GM23338 (cell line): ENCODE measurements at regions not wholly inside any gene's neighbourhood (a gene's known extent, or its start where the extent isn't known, plus 50 kb on each side); places are given as distances from the start of the nearest gene placed in this dataset.

Experiments
- ATAC-seq: fragments of 200-7000 bp; cut with Tn5 transposase; 3 replicates; pipeline ENCODE4 v1.9.1; 2020
- DNase-seq: peaks from one replicate; pipeline ENCODE4 v3.0.0-alpha.2; 2015; ENCODE audit warnings: low spot score
- H2AFZ ChIP-seq: fragments of 200-600 bp; sonication (generic); 2 replicates; pipeline ENCODE4 v1.8.0; 2016; ENCODE audit warnings: antibody characterized with exemption, mild to moderate bottlenecking, moderate library complexity
- H3F3A ChIP-seq: fragments of 200-600 bp; sonication (generic); replicated peaks from 2 replicates; pipeline ENCODE4 v1.8.0; 2017; ENCODE audit warnings: antibody characterized with exemption, mixed run types, low read depth
- H3K27ac ChIP-seq: fragments of 200-600 bp; sonication (generic); 2 replicates; pipeline ENCODE4 v1.6.1; 2016; ENCODE audit warnings: low read depth
- H3K27me3 ChIP-seq: fragments of 200-600 bp; sonication (generic); 2 replicates; pipeline ENCODE4 v1.8.0; 2016; ENCODE audit warnings: mild to moderate bottlenecking, mixed run types, moderate library complexity; ENCODE audit not compliant: insufficient read depth
- H3K36me3 ChIP-seq: fragments of 200-600 bp; sonication (generic); 2 replicates; pipeline ENCODE4 v1.8.0; 2016; ENCODE audit warnings: mild to moderate bottlenecking; ENCODE audit not compliant: insufficient read depth
- H3K4me1 ChIP-seq: fragments of 200-600 bp; sonication (generic); 2 replicates; pipeline ENCODE4 v1.8.0; 2016; ENCODE audit warnings: mild to moderate bottlenecking, moderate library complexity; ENCODE audit not compliant: insufficient read depth
- H3K4me2 ChIP-seq: fragments of 200-600 bp; sonication (generic); 2 replicates; pipeline ENCODE4 v1.7.1; 2017; ENCODE audit warnings: mixed run types
- H3K4me3 ChIP-seq: fragments of 200-600 bp; sonication (generic); 2 replicates; pipeline ENCODE4 v1.6.1; 2016; ENCODE audit warnings: mixed run types
- H3K79me2 ChIP-seq: fragments of 200-600 bp; sonication (generic); replicated peaks from 2 replicates; pipeline ENCODE4 v1.8.0; 2017; ENCODE audit warnings: mild to moderate bottlenecking; ENCODE audit not compliant: insufficient read depth
- H3K9me2 ChIP-seq: fragments of 200-600 bp; sonication (generic); 2 replicates; pipeline ENCODE4 v1.8.0; 2017; ENCODE audit not compliant: insufficient read depth
- H4K20me1 ChIP-seq: fragments of 200-600 bp; sonication (generic); replicated peaks from 2 replicates; pipeline ENCODE4 v1.8.0; 2017; ENCODE audit warnings: mild to moderate bottlenecking; ENCODE audit not compliant: insufficient read depth
- H3K27ac Mint-ChIP-seq: 2 replicates; pipeline ENCODE4 v1.8.0; 2020; ENCODE audit warnings: inconsistent platforms, mild to moderate bottlenecking, moderate library complexity, mixed read lengths
- H3K27me3 Mint-ChIP-seq: 3 replicates; pipeline ENCODE4 v1.8.0; 2022; ENCODE audit warnings: low read depth, mild to moderate bottlenecking, moderate library complexity, mixed read lengths, inconsistent platforms; ENCODE audit not compliant: insufficient read depth, poor library complexity
- H3K36me3 Mint-ChIP-seq: 3 replicates; pipeline ENCODE4 v1.8.0; 2021; ENCODE audit warnings: low read depth, mild to moderate bottlenecking, inconsistent platforms, moderate library complexity, mixed read lengths
- H3K4me1 Mint-ChIP-seq: 3 replicates; pipeline ENCODE4 v1.8.0; 2020; ENCODE audit warnings: mild to moderate bottlenecking, inconsistent platforms, mixed read lengths
- H3K4me3 Mint-ChIP-seq: 3 replicates; pipeline ENCODE4 v1.8.0; 2021; ENCODE audit warnings: moderate library complexity, mild to moderate bottlenecking, inconsistent platforms, mixed read lengths
- H3K9me3 Mint-ChIP-seq: 3 replicates; pipeline ENCODE4 v1.8.0; 2020; ENCODE audit warnings: moderate library complexity, mild to moderate bottlenecking, inconsistent platforms, mixed read lengths
- CREB1 ChIP-seq: fragments of 250-450 bp; sonication (Bioruptor Pico); IDR thresholded peaks from 2 replicates; pipeline ENCODE4 v1.5.0; 2020; ENCODE audit warnings: low read depth, mild to moderate bottlenecking, moderate library complexity
- CTCF ChIP-seq, 2 experiments: fragments of 200-600 bp in 1 of 2; sonication (generic) in 1 of 2; conservative IDR thresholded peaks; 2 replicates each; pipeline versions ENCODE4 v1.5.1 to v1.6.1; 2016 to 2017; ENCODE audit warnings: antibody characterized with exemption in 2 of 2, low read depth in 2 of 2, mild to moderate bottlenecking in 2 of 2, moderate library complexity in 1 of 2
- EZH2 ChIP-seq: fragments of 200-600 bp; sonication (generic); IDR thresholded peaks from one replicate; pipeline ENCODE4 v1.8.0; 2017; ENCODE audit warnings: antibody characterized with exemption, mild to moderate bottlenecking, low read depth; ENCODE audit not compliant: unreplicated experiment
- JUNB ChIP-seq: IDR thresholded peaks from one replicate; pipeline ENCODE4 v1.6.1; 2016; ENCODE audit warnings: antibody characterized with exemption; ENCODE audit not compliant: unreplicated experiment
- NANOG ChIP-seq: IDR thresholded peaks from 2 replicates; pipeline ENCODE4 v1.6.1; 2016; ENCODE audit warnings: antibody characterized with exemption, borderline replicate concordance
- POLR2AphosphoS5 ChIP-seq: IDR thresholded peaks from 2 replicates; pipeline ENCODE4 v1.6.1; 2016; ENCODE audit warnings: antibody characterized with exemption, low read depth
- STAT1 ChIP-seq: IDR thresholded peaks from one replicate; pipeline ENCODE4 v1.6.1; 2016; ENCODE audit warnings: antibody characterized with exemption; ENCODE audit not compliant: unreplicated experiment
- TF ChIP-seq, protein P1 (sequence below): IDR thresholded peaks from one replicate; pipeline ENCODE4 v1.6.1; 2018; ENCODE audit warnings: antibody characterized with exemption; ENCODE audit not compliant: unreplicated experiment

DNA sequence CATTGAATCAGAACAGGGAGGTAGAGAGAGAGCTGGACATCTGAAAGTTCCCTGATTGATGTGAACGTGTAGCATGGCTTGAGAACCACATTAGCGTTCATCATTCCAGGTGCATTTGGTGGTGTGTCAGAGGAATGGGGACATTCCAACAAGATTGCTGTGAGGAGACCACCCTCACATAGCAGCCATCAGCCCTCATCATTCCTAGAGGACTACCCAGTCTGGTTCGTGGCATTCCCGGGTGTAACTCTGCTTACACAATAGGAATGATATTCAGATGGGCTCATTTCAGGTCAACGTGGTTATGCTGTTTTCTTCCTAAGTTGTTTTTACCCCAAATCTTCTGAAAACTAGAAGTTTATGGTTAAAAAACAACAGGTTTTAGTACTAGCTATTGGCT is 62.2 kb upstream of the KLHL31 start (continued):
- TF ChIP-seq, protein P1, sequence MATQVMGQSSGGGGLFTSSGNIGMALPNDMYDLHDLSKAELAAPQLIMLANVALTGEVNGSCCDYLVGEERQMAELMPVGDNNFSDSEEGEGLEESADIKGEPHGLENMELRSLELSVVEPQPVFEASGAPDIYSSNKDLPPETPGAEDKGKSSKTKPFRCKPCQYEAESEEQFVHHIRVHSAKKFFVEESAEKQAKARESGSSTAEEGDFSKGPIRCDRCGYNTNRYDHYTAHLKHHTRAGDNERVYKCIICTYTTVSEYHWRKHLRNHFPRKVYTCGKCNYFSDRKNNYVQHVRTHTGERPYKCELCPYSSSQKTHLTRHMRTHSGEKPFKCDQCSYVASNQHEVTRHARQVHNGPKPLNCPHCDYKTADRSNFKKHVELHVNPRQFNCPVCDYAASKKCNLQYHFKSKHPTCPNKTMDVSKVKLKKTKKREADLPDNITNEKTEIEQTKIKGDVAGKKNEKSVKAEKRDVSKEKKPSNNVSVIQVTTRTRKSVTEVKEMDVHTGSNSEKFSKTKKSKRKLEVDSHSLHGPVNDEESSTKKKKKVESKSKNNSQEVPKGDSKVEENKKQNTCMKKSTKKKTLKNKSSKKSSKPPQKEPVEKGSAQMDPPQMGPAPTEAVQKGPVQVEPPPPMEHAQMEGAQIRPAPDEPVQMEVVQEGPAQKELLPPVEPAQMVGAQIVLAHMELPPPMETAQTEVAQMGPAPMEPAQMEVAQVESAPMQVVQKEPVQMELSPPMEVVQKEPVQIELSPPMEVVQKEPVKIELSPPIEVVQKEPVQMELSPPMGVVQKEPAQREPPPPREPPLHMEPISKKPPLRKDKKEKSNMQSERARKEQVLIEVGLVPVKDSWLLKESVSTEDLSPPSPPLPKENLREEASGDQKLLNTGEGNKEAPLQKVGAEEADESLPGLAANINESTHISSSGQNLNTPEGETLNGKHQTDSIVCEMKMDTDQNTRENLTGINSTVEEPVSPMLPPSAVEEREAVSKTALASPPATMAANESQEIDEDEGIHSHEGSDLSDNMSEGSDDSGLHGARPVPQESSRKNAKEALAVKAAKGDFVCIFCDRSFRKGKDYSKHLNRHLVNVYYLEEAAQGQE: no peak
- TF ChIP-seq EZH2: no peak

GRCh38 chr6:53725791-53726575 is 60.4 kb upstream of the KLHL31 start:
- no peak overlapping the region for H3K4me2 ChIP-seq
- H3K27me3 ChIP-seq: no peaks in the 10 kb centered on the region
- H3K9me2 ChIP-seq: no peaks in the 10 kb centered on the region
- H2AFZ ChIP-seq: peak overlapping the region; percentile 96; the same call in 1 of the 2 replicates
- Mint-ChIP-seq H3K27ac (no peak overlapping the region), H3K9me3 (no peaks in the 10 kb centered on the region), H3K27me3 (peaks cover 9% of the 10 kb centered on the region), H3K36me3 (no peaks in the 10 kb centered on the region), H3K4me3 (no peak overlapping the region), H3K4me1 (peaks cover 35% of the 10 kb centered on the region)
- no peaks in the 10 kb centered on the region for H3F3A ChIP-seq
- peaks cover 22% of the 10 kb centered on the region for H3K4me1 ChIP-seq
- H3K4me3 ChIP-seq: no peak overlapping the region
- H3K79me2 ChIP-seq: no peaks in the 10 kb centered on the region
- DNase-seq (peak; percentile 88), ATAC-seq (peak; percentile 85)
- H4K20me1 ChIP-seq: no peaks in the 10 kb centered on the region
- H3K27ac ChIP-seq: no peak overlapping the region
- TF ChIP-seq POLR2AphosphoS5 (no peak), JUNB (no peak), EZH2 (no peak), STAT1 (no peak), CTCF (conservative IDR thresholded peaks at IDR 0.05; ENCODE audit: low read depth in 2 of 2) (peak; percentile 94 to 96), NANOG (no peak), CREB1 (peak; percentile 33; the same call in 1 of the 2 replicates)
- H3K36me3 ChIP-seq: no peaks in the 10 kb centered on the region
